ENCODE measurements at regions not wholly inside any gene's neighbourhood (a gene's known extent, or its start where the extent isn't known, plus 50 kb on each side); places are given as distances from the start of the nearest gene placed in this dataset.

- BruUV-seq (replicated peaks), result no TSS peak
These were observed 2293.6 kb downstream of the TP53TG3F start for GRCh38 chr16:35752773-35753558.

GRCh38 chr16:35753559-35754390 lies 2294.4 kb downstream of the TP53TG3F start:
- ATAC-seq (no peak), DNase-seq (ENCODE audit: low read depth, low spot score) (no peak)
- Histone ChIP-seq H3K27ac (ENCODE audit: low read length) (no peak overlapping the region), H3K9me3 (ENCODE audit: control insufficient read depth, insufficient read depth, low read depth, low read length) (no peaks in the 10 kb centered on the region), H3K27me3 (ENCODE audit: control insufficient read depth, insufficient read depth, low read length) (no peaks in the 10 kb centered on the region), H3K36me3 (ENCODE audit: control insufficient read depth, insufficient read depth, low read length) (no peaks in the 10 kb centered on the region), H3K4me3 (ENCODE audit: low read depth in 2 of 2, low read length in 2 of 2) (no peak overlapping the region), H3K4me1 (ENCODE audit: control insufficient read depth, insufficient read depth, low read length) (no peaks in the 10 kb centered on the region)
- CTCF ChIA-PET, result no interaction called here
- intact Hi-C loops (cut with micrococcal nuclease; ENCODE audit: unreplicated experiment), result no loop called here
- in situ Hi-C loops (cut with HindIII; ENCODE audit: low pct_unique_long_range_greater_than_20kb, low sequenced_read_pairs), result no loop called here
- TF ChIP-seq SIN3A (IDR thresholded peaks at IDR 0.05; ENCODE audit: borderline replicate concordance, insufficient read depth, low read depth, low read length) (no peak), TCF7L2 (IDR thresholded peaks at IDR 0.05; ENCODE audit: low read depth, low read length) (no peak), POLR2AphosphoS5 (IDR thresholded peaks at IDR 0.05; ENCODE audit: low read depth, low read length) (no peak)
- TF ChIP-seq, protein P1, sequence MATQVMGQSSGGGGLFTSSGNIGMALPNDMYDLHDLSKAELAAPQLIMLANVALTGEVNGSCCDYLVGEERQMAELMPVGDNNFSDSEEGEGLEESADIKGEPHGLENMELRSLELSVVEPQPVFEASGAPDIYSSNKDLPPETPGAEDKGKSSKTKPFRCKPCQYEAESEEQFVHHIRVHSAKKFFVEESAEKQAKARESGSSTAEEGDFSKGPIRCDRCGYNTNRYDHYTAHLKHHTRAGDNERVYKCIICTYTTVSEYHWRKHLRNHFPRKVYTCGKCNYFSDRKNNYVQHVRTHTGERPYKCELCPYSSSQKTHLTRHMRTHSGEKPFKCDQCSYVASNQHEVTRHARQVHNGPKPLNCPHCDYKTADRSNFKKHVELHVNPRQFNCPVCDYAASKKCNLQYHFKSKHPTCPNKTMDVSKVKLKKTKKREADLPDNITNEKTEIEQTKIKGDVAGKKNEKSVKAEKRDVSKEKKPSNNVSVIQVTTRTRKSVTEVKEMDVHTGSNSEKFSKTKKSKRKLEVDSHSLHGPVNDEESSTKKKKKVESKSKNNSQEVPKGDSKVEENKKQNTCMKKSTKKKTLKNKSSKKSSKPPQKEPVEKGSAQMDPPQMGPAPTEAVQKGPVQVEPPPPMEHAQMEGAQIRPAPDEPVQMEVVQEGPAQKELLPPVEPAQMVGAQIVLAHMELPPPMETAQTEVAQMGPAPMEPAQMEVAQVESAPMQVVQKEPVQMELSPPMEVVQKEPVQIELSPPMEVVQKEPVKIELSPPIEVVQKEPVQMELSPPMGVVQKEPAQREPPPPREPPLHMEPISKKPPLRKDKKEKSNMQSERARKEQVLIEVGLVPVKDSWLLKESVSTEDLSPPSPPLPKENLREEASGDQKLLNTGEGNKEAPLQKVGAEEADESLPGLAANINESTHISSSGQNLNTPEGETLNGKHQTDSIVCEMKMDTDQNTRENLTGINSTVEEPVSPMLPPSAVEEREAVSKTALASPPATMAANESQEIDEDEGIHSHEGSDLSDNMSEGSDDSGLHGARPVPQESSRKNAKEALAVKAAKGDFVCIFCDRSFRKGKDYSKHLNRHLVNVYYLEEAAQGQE (IDR thresholded peaks at IDR 0.05; ENCODE audit: insufficient read depth in 1 of 2, low read depth in 2 of 2, low read length in 1 of 2), result no peak
- POLR2A ChIA-PET, result no interaction called here
- no TSS peak for BruUV-seq (replicated peaks)

More at GRCh38 chr16:35752773-35753558, 2293.6 kb downstream of the TP53TG3F start:
- H3K4me3 ChIP-seq (ENCODE audit: low read depth in 2 of 2, low read length in 2 of 2), result no peak overlapping the region
- H3K27ac ChIP-seq (ENCODE audit: low read length), result no peak overlapping the region
- intact Hi-C loops (cut with micrococcal nuclease; ENCODE audit: unreplicated experiment) (no loop called here), in situ Hi-C loops (cut with HindIII; ENCODE audit: low pct_unique_long_range_greater_than_20kb, low sequenced_read_pairs) (no loop called here)
- no peaks in the 10 kb centered on the region for H3K9me3 ChIP-seq (ENCODE audit: control insufficient read depth, insufficient read depth, low read depth, low read length)
- H3K27me3 ChIP-seq (ENCODE audit: control insufficient read depth, insufficient read depth, low read length), result no peaks in the 10 kb centered on the region
- TF ChIP-seq, protein P1 (IDR thresholded peaks at IDR 0.05; ENCODE audit: insufficient read depth in 1 of 2, low read depth in 2 of 2, low read length in 1 of 2), result no peak
- TF ChIP-seq, protein P2, sequence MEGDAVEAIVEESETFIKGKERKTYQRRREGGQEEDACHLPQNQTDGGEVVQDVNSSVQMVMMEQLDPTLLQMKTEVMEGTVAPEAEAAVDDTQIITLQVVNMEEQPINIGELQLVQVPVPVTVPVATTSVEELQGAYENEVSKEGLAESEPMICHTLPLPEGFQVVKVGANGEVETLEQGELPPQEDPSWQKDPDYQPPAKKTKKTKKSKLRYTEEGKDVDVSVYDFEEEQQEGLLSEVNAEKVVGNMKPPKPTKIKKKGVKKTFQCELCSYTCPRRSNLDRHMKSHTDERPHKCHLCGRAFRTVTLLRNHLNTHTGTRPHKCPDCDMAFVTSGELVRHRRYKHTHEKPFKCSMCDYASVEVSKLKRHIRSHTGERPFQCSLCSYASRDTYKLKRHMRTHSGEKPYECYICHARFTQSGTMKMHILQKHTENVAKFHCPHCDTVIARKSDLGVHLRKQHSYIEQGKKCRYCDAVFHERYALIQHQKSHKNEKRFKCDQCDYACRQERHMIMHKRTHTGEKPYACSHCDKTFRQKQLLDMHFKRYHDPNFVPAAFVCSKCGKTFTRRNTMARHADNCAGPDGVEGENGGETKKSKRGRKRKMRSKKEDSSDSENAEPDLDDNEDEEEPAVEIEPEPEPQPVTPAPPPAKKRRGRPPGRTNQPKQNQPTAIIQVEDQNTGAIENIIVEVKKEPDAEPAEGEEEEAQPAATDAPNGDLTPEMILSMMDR (IDR thresholded peaks at IDR 0.05), result no peak
- no peak for TF ChIP-seq POLR2AphosphoS5 (IDR thresholded peaks at IDR 0.05; ENCODE audit: low read depth, low read length)
- TF ChIP-seq TCF7L2 (IDR thresholded peaks at IDR 0.05; ENCODE audit: low read depth, low read length), result no peak
- no peak for TF ChIP-seq SIN3A (IDR thresholded peaks at IDR 0.05; ENCODE audit: borderline replicate concordance, insufficient read depth, low read depth, low read length)
- no peaks in the 10 kb centered on the region for H3K4me1 ChIP-seq (ENCODE audit: control insufficient read depth, insufficient read depth, low read length)
- ATAC-seq, result no peak
- CTCF ChIA-PET, result no interaction called here
- no peak for DNase-seq (ENCODE audit: low read depth, low spot score)
- H3K36me3 ChIP-seq (ENCODE audit: control insufficient read depth, insufficient read depth, low read length), result no peaks in the 10 kb centered on the region
- POLR2A ChIA-PET, result no interaction called here

Measured in Panc1 (cell line).